GM19239 (cell line): ENCODE measurements at regions not wholly inside any gene's neighbourhood (a gene's known extent, or its start where the extent isn't known, plus 50 kb on each side); places are given as distances from the start of the nearest gene placed in this dataset.
"Not testable (repeated sequence)": the region's sequence is repeated elsewhere in the genome, so short reads cannot be mapped to it uniquely, and the experiment has no call there.

Source experiments
- DNase-seq: peaks from one replicate; pipeline ENCODE4 v3.0.0; 2011; ENCODE audit warnings: low spot score; ENCODE audit not compliant: insufficient read length
- FAIRE-seq: peaks from 2 replicates; lab custom pipeline; 2011; peaks lifted over from hg19 to GRCh38; lab: Jason Lieb, UNC

DNA sequence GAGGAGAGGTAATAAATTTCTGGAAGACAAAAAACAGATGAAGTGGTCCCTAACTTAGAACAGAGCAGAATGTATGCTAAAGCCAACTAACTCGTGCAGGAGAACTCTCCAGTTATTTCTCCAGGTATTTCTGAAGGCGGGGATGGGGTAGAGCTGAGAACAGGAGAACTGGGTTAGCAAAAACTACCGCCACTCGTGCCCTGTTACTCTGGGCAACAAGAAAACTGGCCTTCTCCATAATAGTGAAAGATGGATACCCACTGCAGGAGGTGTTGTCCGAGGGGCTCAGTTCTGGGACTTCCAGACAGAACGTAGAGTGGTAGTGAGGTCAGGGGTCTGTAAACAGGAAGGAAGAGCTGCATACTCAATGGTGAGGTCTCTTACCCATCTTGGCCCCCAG, 187.3 kb upstream of the FRMD6 start:
- DNase-seq (no peak), FAIRE-seq (no peak)

- FAIRE-seq, result no peak
- no peak for DNase-seq
Observed at GRCh38 chr14:51465486-51465885, 186.2 kb upstream of the FRMD6 start.

DNA sequence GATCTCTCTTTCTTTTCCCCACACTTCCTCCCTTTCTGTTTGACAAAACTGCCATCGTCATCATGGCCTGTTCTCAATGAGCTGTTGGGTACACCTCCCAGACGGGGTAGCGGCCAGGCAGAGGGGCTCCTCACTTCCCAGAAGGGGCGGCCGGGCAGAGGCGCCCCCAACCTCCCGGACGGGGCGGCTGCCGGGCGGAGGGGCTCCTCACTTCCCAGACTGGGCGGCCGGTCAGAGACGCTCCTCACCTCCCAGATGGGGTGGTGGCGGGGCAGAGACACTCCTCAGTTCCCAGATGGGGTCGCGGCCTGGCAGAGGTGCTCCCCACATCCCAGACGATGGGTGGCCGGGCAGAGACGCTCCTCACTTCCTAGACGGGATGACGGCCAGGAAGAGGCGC, 184.3 kb upstream of the FRMD6 start:
- not testable (repeated sequence) for DNase-seq, FAIRE-seq

- peak; percentile 31 for FAIRE-seq
Observed at GRCh38 chr14:51468523-51468922, 183.2 kb upstream of the FRMD6 start.

GRCh38 chr14:51472881-51473280, 178.8 kb upstream of the FRMD6 start:
- no peak for DNase-seq
- FAIRE-seq, result no peak

More at GRCh38 chr14:51468523-51468922, 183.2 kb upstream of the FRMD6 start:
- DNase-seq, result no peak

DNA sequence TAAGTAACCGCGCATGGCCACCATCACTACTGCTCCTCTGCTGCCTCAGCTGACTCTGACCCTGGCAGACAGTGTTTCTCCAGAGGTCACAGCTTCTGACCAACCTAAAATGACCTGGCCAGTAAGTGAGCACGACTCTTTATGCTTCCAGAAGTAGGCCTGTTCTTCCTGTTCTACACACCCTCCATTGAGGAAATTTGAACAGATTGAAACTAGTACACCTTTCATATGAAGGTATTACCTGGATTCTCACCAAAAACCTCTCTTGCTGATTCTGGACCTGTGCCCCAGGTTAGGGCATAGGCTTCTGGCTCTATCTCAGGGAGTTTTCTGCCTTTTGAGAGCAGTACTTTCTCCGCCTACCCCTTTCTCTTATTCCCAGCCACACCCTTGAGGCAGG, 178.4 kb upstream of the FRMD6 start:
- DNase-seq (no peak), FAIRE-seq (no peak)

- DNase-seq (no peak), FAIRE-seq (no peak)
Observed at GRCh38 chr14:51473808-51474565, 177.7 kb upstream of the FRMD6 start.

DNA sequence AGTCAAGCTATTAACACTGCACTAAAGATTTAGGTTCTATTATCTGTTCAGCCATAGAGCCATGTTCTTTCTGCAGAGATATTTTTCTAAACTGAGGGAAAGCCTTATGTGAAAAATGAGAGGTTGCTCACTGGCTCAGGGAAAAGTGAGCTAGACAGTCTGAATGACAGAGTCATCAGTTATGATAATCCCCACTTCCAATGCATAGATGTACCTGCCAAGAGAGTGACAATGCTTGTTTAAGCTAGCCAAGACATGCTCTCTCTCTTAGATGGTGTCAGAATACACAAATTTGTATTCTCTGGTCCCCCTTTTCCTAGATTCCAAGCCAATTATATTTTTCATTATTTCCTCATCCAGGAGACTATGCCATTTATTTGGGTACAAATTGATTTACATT, 176.9 kb upstream of the FRMD6 start:
- FAIRE-seq, result no peak

DNA sequence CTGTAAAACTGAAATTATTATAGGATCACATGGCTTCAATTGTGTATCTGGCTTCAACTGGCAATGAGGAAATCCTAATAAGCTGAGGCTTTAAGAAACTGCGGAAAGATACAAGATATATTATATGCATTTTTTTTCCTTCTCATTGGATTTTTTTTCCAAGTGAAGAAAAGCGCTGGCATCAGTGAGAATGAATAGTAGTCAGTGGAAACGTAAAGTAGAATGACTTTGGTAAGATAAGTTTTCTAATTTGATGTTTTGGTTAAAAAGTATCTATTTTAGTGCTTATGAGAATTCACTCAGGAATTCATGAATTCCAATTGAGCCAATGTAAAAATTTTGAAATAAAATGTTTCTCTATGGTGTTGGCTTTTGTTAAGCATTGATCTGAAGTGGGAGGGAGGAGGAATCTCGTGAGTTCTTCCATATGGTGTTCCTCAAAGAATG, 173.5 kb upstream of the FRMD6 start:
- no peak for FAIRE-seq
- DNase-seq, result no peak

More for the DNA sequence above, 176.9 kb upstream of the FRMD6 start:
- DNase-seq, result no peak

- DNase-seq, result peak; percentile 7
- FAIRE-seq, result peak; percentile 31
Observed at GRCh38 chr14:51479584-51480325, 172.0 kb upstream of the FRMD6 start.

DNA sequence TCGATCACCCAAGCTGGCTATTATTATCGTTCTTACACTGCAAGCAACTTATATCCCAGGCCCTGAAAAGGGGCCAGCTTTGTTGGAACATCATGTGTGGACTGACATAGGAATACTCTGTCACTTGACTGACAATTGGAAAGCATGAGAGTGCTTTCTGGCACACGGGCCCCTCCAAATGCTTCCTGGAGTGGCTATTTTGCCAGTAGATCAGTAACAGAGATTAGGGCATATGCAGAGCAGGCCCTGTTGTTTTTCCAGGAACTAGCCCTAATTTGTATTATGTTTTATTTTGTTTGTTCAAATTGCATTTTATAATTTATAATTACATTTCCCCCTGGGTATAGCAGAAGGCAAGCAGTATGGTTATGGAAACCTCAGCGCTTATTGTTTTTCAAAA, 170.1 kb upstream of the FRMD6 start:
- no peak for FAIRE-seq
- DNase-seq, result no peak

- DNase-seq (no peak), FAIRE-seq (no peak)
Observed at GRCh38 chr14:51482102-51482501, 169.6 kb upstream of the FRMD6 start.

- FAIRE-seq (no peak), DNase-seq (no peak)
Observed at GRCh38 chr14:51484485-51484884, 167.2 kb upstream of the FRMD6 start.

- FAIRE-seq (no peak), DNase-seq (no peak)
Observed at GRCh38 chr14:51485733-51486132, 166.0 kb upstream of the FRMD6 start.

DNA sequence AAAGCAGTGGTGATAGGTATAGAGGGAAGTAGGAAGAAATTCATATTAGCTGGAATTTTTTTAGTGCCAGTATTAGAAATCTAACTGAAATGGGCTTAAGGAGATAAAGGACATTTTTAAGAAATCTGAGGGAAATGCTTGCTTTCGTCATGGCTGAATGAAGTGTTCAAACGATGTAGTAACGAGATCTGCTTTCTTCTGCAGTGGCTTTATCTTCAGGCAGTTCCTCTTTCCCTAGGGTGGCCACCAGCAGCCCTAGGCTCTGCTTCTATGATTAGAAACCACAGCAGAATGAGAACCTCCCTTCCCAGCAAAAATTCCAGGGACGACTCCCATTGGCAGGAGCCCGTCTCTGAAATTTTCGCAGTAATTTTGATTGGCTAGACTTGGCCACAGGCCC, 163.9 kb upstream of the FRMD6 start:
- FAIRE-seq (no peak), DNase-seq (no peak)

GRCh38 chr14:51488569-51489220, 163.0 kb upstream of the FRMD6 start:
- no peak for FAIRE-seq
- DNase-seq, result no peak

DNA sequence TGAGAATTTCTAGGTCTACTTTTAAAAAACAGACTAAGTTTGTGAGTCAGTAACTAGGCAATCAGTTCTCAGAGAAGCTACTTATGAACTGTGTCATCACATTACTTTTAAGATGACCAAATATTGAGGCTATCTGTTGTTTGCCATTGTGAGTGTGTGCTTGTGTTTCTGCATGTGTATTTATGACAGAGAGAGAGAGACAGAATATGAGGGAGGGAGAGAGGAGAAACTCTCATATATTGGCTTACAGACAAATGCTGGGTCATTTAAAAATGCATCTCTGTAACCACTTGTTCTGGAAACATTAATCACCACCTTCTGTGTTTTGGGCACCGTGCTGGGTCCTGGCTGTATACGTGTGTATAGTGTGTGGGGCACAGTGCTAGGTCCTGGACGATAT, 161.5 kb upstream of the FRMD6 start:
- DNase-seq (no peak), FAIRE-seq (no peak)

- no peak for DNase-seq
- FAIRE-seq, result no peak
Observed at GRCh38 chr14:51491036-51491545, 160.6 kb upstream of the FRMD6 start.

GRCh38 chr14:51491776-51492175, 159.9 kb upstream of the FRMD6 start:
- no peak for DNase-seq

DNA sequence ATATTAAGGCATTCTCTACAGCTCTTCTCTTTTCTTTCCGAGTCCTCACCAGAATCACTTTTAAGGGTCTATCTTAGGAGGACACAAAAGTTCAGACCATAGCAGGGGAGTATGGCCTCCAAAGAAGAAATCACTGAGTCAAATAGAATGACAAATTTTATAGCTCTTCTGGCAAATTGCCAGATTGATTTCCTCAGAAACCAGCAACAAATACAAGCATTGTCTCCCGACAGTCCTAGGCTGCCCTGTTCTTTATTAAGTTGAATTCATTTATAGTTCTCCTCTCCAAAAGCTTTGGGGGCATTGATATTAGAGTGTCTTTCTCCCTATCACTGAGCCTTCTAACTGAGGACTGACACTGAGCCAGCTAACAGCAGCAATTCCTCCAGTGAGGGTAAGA, 156.4 kb upstream of the FRMD6 start:
- DNase-seq (no peak), FAIRE-seq (no peak)

More at GRCh38 chr14:51491776-51492175, 159.9 kb upstream of the FRMD6 start:
- FAIRE-seq, result no peak
